HEK293T (cell line): ENCODE measurements at regions not wholly inside any gene's neighbourhood (a gene's known extent, or its start where the extent isn't known, plus 50 kb on each side); places are given as distances from the start of the nearest gene placed in this dataset.

Source experiments
- ARNT ChIP-seq: fragments of 450-650 bp; IDR thresholded peaks from 2 replicates; pipeline ENCODE4 v1.6.1; 2017; ENCODE audit warnings: mild to moderate bottlenecking
- BHLHE40 ChIP-seq: fragments of 450-650 bp; IDR thresholded peaks from 2 replicates; pipeline ENCODE4 v1.6.1; 2016; ENCODE audit warnings: mild to moderate bottlenecking, moderate library complexity, borderline replicate concordance
- FOXK2 ChIP-seq: fragments of 450-650 bp; IDR thresholded peaks from 2 replicates; pipeline ENCODE4 v1.6.1; 2016; ENCODE audit warnings: mild to moderate bottlenecking
- LEF1 ChIP-seq: fragments of 450-650 bp; IDR thresholded peaks from 2 replicates; pipeline ENCODE4 v1.6.1; 2017; ENCODE audit warnings: mild to moderate bottlenecking, borderline replicate concordance
- NFRKB ChIP-seq: fragments of 450-650 bp; IDR thresholded peaks from 2 replicates; pipeline ENCODE4 v1.6.1; 2016; ENCODE audit warnings: mild to moderate bottlenecking, moderate library complexity
- SUZ12 ChIP-seq: fragments of 450-650 bp; IDR thresholded peaks from 2 replicates; pipeline ENCODE4 v1.6.1; 2016; ENCODE audit warnings: mild to moderate bottlenecking

DNA sequence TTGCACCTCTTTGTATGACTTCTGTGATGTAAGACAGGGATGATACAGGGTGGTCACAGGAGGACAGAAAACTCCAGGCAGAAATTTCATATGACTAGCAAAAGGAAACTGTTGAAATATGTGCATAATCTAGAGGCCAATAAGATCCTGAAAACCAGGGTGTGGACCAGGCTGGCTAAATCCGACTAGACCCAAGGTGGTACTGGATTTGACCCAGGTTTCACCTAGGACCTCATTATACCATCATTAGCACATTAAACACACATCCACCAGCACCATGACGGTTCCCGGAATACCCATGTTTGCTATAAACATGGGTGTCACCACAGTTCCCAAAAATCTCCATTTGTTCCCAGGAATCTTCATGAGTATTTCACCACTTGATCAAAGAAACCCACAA is 517.1 kb downstream of the ZNF608 start:
- no peak for TF ChIP-seq FOXK2
- TF ChIP-seq SUZ12: no peak
- no peak for TF ChIP-seq NFRKB
- no peak for TF ChIP-seq ARNT
- no peak for TF ChIP-seq BHLHE40
- TF ChIP-seq LEF1: no peak
